ENCODE measurements at regions not wholly inside any gene's neighbourhood (a gene's known extent, or its start where the extent isn't known, plus 50 kb on each side); places are given as distances from the start of the nearest gene placed in this dataset.

DNA sequence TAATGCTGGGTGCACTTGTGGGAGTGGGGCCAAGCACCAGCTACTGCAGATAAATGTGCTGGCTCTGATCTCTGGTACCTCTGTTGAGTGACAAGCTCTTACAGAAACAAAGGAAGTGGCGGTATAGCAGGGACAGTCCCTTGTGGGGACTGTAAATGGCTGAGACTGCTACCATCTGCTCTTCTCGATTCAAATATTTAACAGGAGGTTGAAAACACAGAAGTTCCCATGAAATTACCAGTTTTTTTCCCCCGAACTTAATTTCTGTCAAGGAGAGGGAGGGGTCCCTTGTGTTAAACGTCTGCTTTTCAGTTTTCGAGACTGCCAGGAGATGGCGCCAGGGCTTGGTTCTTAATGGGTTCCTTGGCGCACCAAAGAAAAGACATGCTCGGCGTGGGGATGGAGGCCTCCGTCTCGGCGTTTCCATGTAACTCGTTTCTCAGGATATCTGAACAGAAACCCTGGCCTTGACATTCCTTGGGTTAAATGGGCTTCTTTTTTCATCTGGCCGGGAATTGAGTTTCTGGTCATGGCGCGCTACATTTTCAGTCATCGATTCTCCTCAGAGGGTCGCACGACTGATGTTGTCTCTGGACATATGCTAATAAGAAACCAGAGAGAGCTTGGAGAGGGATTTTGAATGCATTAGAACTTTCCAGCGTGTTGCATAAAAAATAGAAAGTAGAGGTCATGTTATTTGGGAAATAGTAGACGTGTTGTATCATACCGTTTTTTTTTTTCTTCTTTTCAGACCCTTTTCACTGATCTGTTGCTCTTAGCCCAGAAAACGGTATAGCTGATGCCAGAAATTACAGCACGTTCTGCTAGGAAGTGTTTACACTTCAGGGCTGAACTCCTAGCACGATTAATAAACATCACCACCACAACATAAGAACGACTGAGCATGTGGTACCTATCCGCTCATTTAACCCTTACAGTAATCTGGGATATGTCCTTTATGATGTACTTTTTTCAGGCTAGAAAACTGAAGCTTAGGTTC is 64.0 kb downstream of the CARTPT start:
- H3K27me3 Mint-ChIP-seq (ENCODE audit: unreplicated experiment) = peaks cover 3% of the 10 kb centered on the region

DNA sequence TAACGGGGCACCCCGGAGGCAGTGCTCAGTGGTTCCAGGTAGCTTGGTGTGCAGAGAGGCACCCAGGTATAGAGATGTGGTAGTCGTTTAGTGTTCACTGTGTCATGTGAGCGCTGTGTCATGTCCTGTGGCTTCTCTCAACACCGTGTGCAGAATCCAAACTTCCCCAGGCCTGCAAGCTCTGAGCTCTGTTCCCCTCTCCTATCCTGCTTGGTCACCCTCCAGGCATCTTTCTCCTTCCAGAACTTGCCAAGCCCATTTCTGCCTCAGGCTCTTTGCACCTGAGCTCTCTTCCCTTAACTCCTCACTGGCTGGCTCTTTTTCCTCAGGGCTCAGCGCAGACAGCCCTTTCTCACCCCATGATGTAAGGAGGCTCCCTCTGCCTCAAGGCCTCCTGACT is 64.8 kb downstream of the CARTPT start:
- no peak for DNase-seq
- peaks cover 5% of the 10 kb centered on the region for H3K9me3 Mint-ChIP-seq (ENCODE audit: unreplicated experiment)
- H3K4me3 Mint-ChIP-seq (ENCODE audit: unreplicated experiment) = peak overlapping the region; percentile 72
- peaks cover 3% of the 10 kb centered on the region for H3K27me3 Mint-ChIP-seq (ENCODE audit: unreplicated experiment)
- H3K36me3 Mint-ChIP-seq (ENCODE audit: unreplicated experiment) = peaks cover 4% of the 10 kb centered on the region
- TF ChIP-seq CTCF (IDR thresholded peaks at IDR 0.05; ENCODE audit: partially characterized antibody, unreplicated experiment) = no peak
- peak overlapping the region; percentile 96 for H3K27ac Mint-ChIP-seq (ENCODE audit: unreplicated experiment)
- H3K4me1 Mint-ChIP-seq (ENCODE audit: low read depth, unreplicated experiment) = peaks cover 42% of the 10 kb centered on the region

More for the DNA sequence above, 64.0 kb downstream of the CARTPT start:
- Mint-ChIP-seq H3K4me1 (ENCODE audit: low read depth, unreplicated experiment) (peaks cover 43% of the 10 kb centered on the region), H3K36me3 (ENCODE audit: unreplicated experiment) (no peaks in the 10 kb centered on the region), H3K9me3 (ENCODE audit: unreplicated experiment) (peaks cover 5% of the 10 kb centered on the region), H3K27ac (ENCODE audit: unreplicated experiment) (peak overlapping the region; percentile 96), H3K4me3 (ENCODE audit: unreplicated experiment) (peak overlapping the region; percentile 72)
- TF ChIP-seq CTCF (IDR thresholded peaks at IDR 0.05; ENCODE audit: partially characterized antibody, unreplicated experiment) = peak; percentile 82
- peak; percentile 93 for DNase-seq

GRCh38 chr5:71786337-71787055 is 67.4 kb downstream of the CARTPT start:
- no peak for TF ChIP-seq CTCF (IDR thresholded peaks at IDR 0.05; ENCODE audit: partially characterized antibody, unreplicated experiment)
- Mint-ChIP-seq H3K27me3 (ENCODE audit: unreplicated experiment) (peaks cover 1% of the 10 kb centered on the region), H3K4me1 (ENCODE audit: low read depth, unreplicated experiment) (peaks cover 32% of the 10 kb centered on the region), H3K36me3 (ENCODE audit: unreplicated experiment) (peaks cover 14% of the 10 kb centered on the region), H3K27ac (ENCODE audit: unreplicated experiment) (peak overlapping the region; percentile 69), H3K4me3 (ENCODE audit: unreplicated experiment) (no peak overlapping the region), H3K9me3 (ENCODE audit: unreplicated experiment) (peaks cover 6% of the 10 kb centered on the region)
- no peak for DNase-seq

- no peak for DNase-seq
- Mint-ChIP-seq H3K27me3 (ENCODE audit: unreplicated experiment) (peaks cover 1% of the 10 kb centered on the region), H3K4me3 (ENCODE audit: unreplicated experiment) (no peak overlapping the region), H3K36me3 (ENCODE audit: unreplicated experiment) (peaks cover 16% of the 10 kb centered on the region), H3K9me3 (ENCODE audit: unreplicated experiment) (peaks cover 8% of the 10 kb centered on the region), H3K27ac (ENCODE audit: unreplicated experiment) (no peak overlapping the region), H3K4me1 (ENCODE audit: low read depth, unreplicated experiment) (peaks cover 14% of the 10 kb centered on the region)
- TF ChIP-seq CTCF (IDR thresholded peaks at IDR 0.05; ENCODE audit: partially characterized antibody, unreplicated experiment) = no peak
These were observed 69.7 kb downstream of the CARTPT start for GRCh38 chr5:71788794-71789193.

Measured in glutamatergic neuron (in vitro differentiated cells).